Posterior cingulate gyrus (tissue), 11 donors: ENCODE measurements at regions not wholly inside any gene's neighbourhood (a gene's known extent, or its start where the extent isn't known, plus 50 kb on each side); places are given as distances from the start of the nearest gene placed in this dataset.

ENCODE experiments used
- DNase-seq, 10 donors: peaks; one replicate each; pipeline versions ENCODE4 v3.0.0 to v3.0.0-alpha.2; 2020 to 2021; ENCODE audit warnings: mixed read lengths in 3 of 10
- intact Hi-C: fragments of 100-400 bp; cut with DNase I; formaldehyde crosslinking; loops from one replicate; pipeline ENCODE4 v1.15.1; 2023

- intact Hi-C loops = no loop called here
- DNase-seq = no peak
Observed at GRCh38 chr3:98974442-98974841, 72.9 kb upstream of the DCBLD2 start.

- intact Hi-C loops = no loop called here
- DNase-seq = no peak
Observed at GRCh38 chr3:98972720-98973119, 71.2 kb upstream of the DCBLD2 start.

- DNase-seq = no peak
- intact Hi-C loops = no loop called here
Observed at GRCh38 chr3:98972155-98972554, 70.7 kb upstream of the DCBLD2 start.

GRCh38 chr3:98971169-98971681, 69.7 kb upstream of the DCBLD2 start:
- intact Hi-C loops = no loop called here
- DNase-seq = no peak

GRCh38 chr3:98969295-98969694, 67.8 kb upstream of the DCBLD2 start:
- DNase-seq = no peak
- intact Hi-C loops = no loop called here

- DNase-seq = no peak
- intact Hi-C loops = no loop called here
Observed at GRCh38 chr3:98968824-98969223, 67.3 kb upstream of the DCBLD2 start.

GRCh38 chr3:98968347-98968746, 66.9 kb upstream of the DCBLD2 start:
- intact Hi-C loops = no loop called here
- no peak for DNase-seq

- no peak for DNase-seq
- intact Hi-C loops = no loop called here
Observed at GRCh38 chr3:98967758-98968157, 66.3 kb upstream of the DCBLD2 start.

- DNase-seq = no peak
- intact Hi-C loops = no loop called here
Observed at GRCh38 chr3:98966862-98967546, 65.5 kb upstream of the DCBLD2 start.

- intact Hi-C loops = no loop called here
Observed at GRCh38 chr3:98966434-98966833, 64.9 kb upstream of the DCBLD2 start.

GRCh38 chr3:98964784-98965183, 63.3 kb upstream of the DCBLD2 start:
- DNase-seq = no peak
- intact Hi-C loops = no loop called here

More at GRCh38 chr3:98966434-98966833, 64.9 kb upstream of the DCBLD2 start:
- no peak for DNase-seq

- intact Hi-C loops = no loop called here
- DNase-seq = no peak
Observed at GRCh38 chr3:98963546-98963945, 62.1 kb upstream of the DCBLD2 start.

- no peak for DNase-seq
- intact Hi-C loops = no loop called here
Observed at GRCh38 chr3:98962951-98963350, 61.5 kb upstream of the DCBLD2 start.

GRCh38 chr3:98962189-98962930, 60.9 kb upstream of the DCBLD2 start:
- no peak for DNase-seq
- intact Hi-C loops = no loop called here

- no peak for DNase-seq
- intact Hi-C loops = no loop called here
Observed at GRCh38 chr3:98961161-98962155, 60.0 kb upstream of the DCBLD2 start.

- DNase-seq = no peak
- intact Hi-C loops = no loop called here
Observed at GRCh38 chr3:98957681-98958080, 56.2 kb upstream of the DCBLD2 start.

- DNase-seq = no peak
- intact Hi-C loops = no loop called here
Observed at GRCh38 chr3:98956008-98956407, 54.5 kb upstream of the DCBLD2 start.

- no peak for DNase-seq
- intact Hi-C loops = no loop called here
Observed at GRCh38 chr3:98954791-98955604, 53.5 kb upstream of the DCBLD2 start.

- no peak for DNase-seq
- intact Hi-C loops = no loop called here
Observed at GRCh38 chr3:98954242-98954641, 52.7 kb upstream of the DCBLD2 start.

- intact Hi-C loops = no loop called here
- DNase-seq = no peak
Observed at GRCh38 chr3:98952404-98952803, 50.9 kb upstream of the DCBLD2 start.
